Keratinocyte (primary cell): ENCODE measurements at regions not wholly inside any gene's neighbourhood (a gene's known extent, or its start where the extent isn't known, plus 50 kb on each side); places are given as distances from the start of the nearest gene placed in this dataset.

Experiments used
- DNase-seq: peaks from one replicate; pipeline ENCODE4 v3.0.0-alpha.2; 2011; ENCODE audit warnings: low read depth, missing footprints, low spot score
- FAIRE-seq: peaks from 2 replicates; lab custom pipeline; 2011; peaks lifted over from hg19 to GRCh38; lab: Jason Lieb, UNC
- H2AFZ ChIP-seq: 2 replicates; pipeline ENCODE4 v1.6.0; 2012; ENCODE audit warnings: low read length, control low read depth, inconsistent platforms; ENCODE audit not compliant: control insufficient read depth
- H3K27ac ChIP-seq: 2 replicates; pipeline ENCODE4 v1.5.1; 2011; ENCODE audit warnings: low read length; ENCODE audit not compliant: control insufficient read depth, insufficient read depth
- H3K27me3 ChIP-seq: 3 replicates; pipeline ENCODE4 v1.6.0; 2011; ENCODE audit warnings: low read length; ENCODE audit not compliant: control insufficient read depth, insufficient read depth; ENCODE audit errors: extremely low read depth
- H3K36me3 ChIP-seq, 2 experiments: 2 replicates in 1 of 2; 3 replicates in 1 of 2; pipeline ENCODE4 v1.5.1; 2011; ENCODE audit warnings: low read length in 2 of 2, mild to moderate bottlenecking in 1 of 2; ENCODE audit not compliant: control insufficient read depth in 2 of 2, insufficient read depth in 2 of 2; ENCODE audit errors: extremely low read depth in 1 of 2
- H3K4me1 ChIP-seq: 3 replicates; pipeline ENCODE4 v1.5.1; 2011; ENCODE audit warnings: low read length; ENCODE audit not compliant: control insufficient read depth, insufficient read depth; ENCODE audit errors: extremely low read depth
- H3K4me2 ChIP-seq: 3 replicates; pipeline ENCODE4 v1.6.0; 2011; ENCODE audit warnings: low read depth, low read length; ENCODE audit not compliant: control insufficient read depth, insufficient read depth; ENCODE audit errors: extremely low read depth
- H3K4me3 ChIP-seq, 3 experiments: fragments of 200-600 bp in 1 of 3; sonication (generic) in 1 of 3; 2 replicates in 2 of 3; 3 replicates in 1 of 3; pipeline ENCODE4 v1.5.1; 2011 to 2016; ENCODE audit warnings: low read length in 3 of 3, mild to moderate bottlenecking in 3 of 3, control low read depth in 2 of 3, inconsistent platforms in 1 of 3, low read depth in 1 of 3, mixed read lengths in 1 of 3, mixed run types in 1 of 3, moderate library complexity in 1 of 3; ENCODE audit not compliant: control insufficient read depth in 2 of 3, insufficient read depth in 2 of 3; ENCODE audit errors: extremely low read depth in 1 of 3
- H3K79me2 ChIP-seq: 2 replicates; pipeline ENCODE4 v1.6.0; 2012; ENCODE audit warnings: low read length; ENCODE audit not compliant: control insufficient read depth, insufficient read depth
- H3K9ac ChIP-seq: 3 replicates; pipeline ENCODE4 v1.6.0; 2011; ENCODE audit warnings: low read length; ENCODE audit not compliant: control insufficient read depth, insufficient read depth; ENCODE audit errors: extremely low read depth
- H3K9me1 ChIP-seq: 3 replicates; pipeline ENCODE4 v1.6.0; 2011; ENCODE audit warnings: low read length; ENCODE audit not compliant: control insufficient read depth, insufficient read depth; ENCODE audit errors: extremely low read depth
- H3K9me3 ChIP-seq: 2 replicates; pipeline ENCODE4 v1.5.1; 2012; ENCODE audit warnings: low read depth, low read length; ENCODE audit not compliant: control insufficient read depth
- H4K20me1 ChIP-seq: 3 replicates; pipeline ENCODE4 v1.6.0; 2011; ENCODE audit warnings: low read length; ENCODE audit not compliant: control insufficient read depth, insufficient read depth; ENCODE audit errors: extremely low read depth
- CTCF ChIP-seq, 3 experiments: IDR thresholded peaks in 1 of 3; conservative IDR thresholded peaks in 1 of 3; optimal IDR thresholded peaks in 1 of 3; 2 replicates in 2 of 3; 3 replicates in 1 of 3; pipeline versions ENCODE3 to v1.5.1; 2011; ENCODE audit warnings: low read length in 3 of 3, mild to moderate bottlenecking in 3 of 3, moderate library complexity in 2 of 3, control low read depth in 1 of 3, inconsistent platforms in 1 of 3; ENCODE audit not compliant: insufficient read depth in 2 of 3; ENCODE audit errors: extremely low read depth in 1 of 3
- EZH2 ChIP-seq: IDR thresholded peaks from one replicate; pipeline ENCODE4 v1.6.1; 2012; ENCODE audit warnings: inconsistent platforms, mild to moderate bottlenecking, low read length, moderate library complexity
- dilution Hi-C: fragments of 300-500 bp; cut with MboI; formaldehyde crosslinking; loops from one replicate; pipeline ENCODE4 v1.7.0; 2020; ENCODE audit warnings: low sequenced_read_pairs; ENCODE audit not compliant: extremely low pct_ligation_motif_present

GRCh38 chr13:92963029-92963428, 263.6 kb upstream of the GPC6 start:
- Histone ChIP-seq H3K36me3 (no peaks in the 10 kb centered on the region), H3K27me3 (no peaks in the 10 kb centered on the region), H4K20me1 (no peaks in the 10 kb centered on the region), H3K4me2 (no peak overlapping the region), H3K9me3 (no peaks in the 10 kb centered on the region), H3K4me3 (no peak overlapping the region), H3K79me2 (no peaks in the 10 kb centered on the region), H2AFZ (no peak overlapping the region), H3K9ac (no peak overlapping the region), H3K27ac (no peak overlapping the region), H3K9me1 (no peaks in the 10 kb centered on the region), H3K4me1 (no peaks in the 10 kb centered on the region)
- dilution Hi-C loops: no loop called here
- no peak for FAIRE-seq
- no peak for DNase-seq
- no peak for TF ChIP-seq EZH2
- TF ChIP-seq CTCF (optimal IDR thresholded peaks at IDR 0.05 in 1 of 3, IDR thresholded peaks at IDR 0.05 in 1 of 3, conservative IDR thresholded peaks at IDR 0.05 in 1 of 3; ENCODE audit: extremely low read depth in 1 of 3, insufficient read depth in 2 of 3, low read length in 3 of 3): no peak

- Histone ChIP-seq H3K4me2 (no peak overlapping the region), H3K9ac (no peak overlapping the region), H3K36me3 (no peaks in the 10 kb centered on the region), H3K27me3 (no peaks in the 10 kb centered on the region), H4K20me1 (no peaks in the 10 kb centered on the region), H3K27ac (no peak overlapping the region), H2AFZ (no peak overlapping the region), H3K9me3 (no peaks in the 10 kb centered on the region), H3K79me2 (no peaks in the 10 kb centered on the region), H3K9me1 (no peaks in the 10 kb centered on the region), H3K4me1 (no peaks in the 10 kb centered on the region), H3K4me3 (no peak overlapping the region)
- dilution Hi-C loops: no loop called here
- no peak for TF ChIP-seq CTCF (optimal IDR thresholded peaks at IDR 0.05 in 1 of 3, IDR thresholded peaks at IDR 0.05 in 1 of 3, conservative IDR thresholded peaks at IDR 0.05 in 1 of 3; ENCODE audit: extremely low read depth in 1 of 3, insufficient read depth in 2 of 3, low read length in 3 of 3)
- TF ChIP-seq EZH2: no peak
- DNase-seq (no peak), FAIRE-seq (no peak)
These were observed 260.3 kb upstream of the GPC6 start for GRCh38 chr13:92966341-92966740.
